Gastrocnemius medialis (tissue), 4 donors: ENCODE measurements at regions not wholly inside any gene's neighbourhood (a gene's known extent, or its start where the extent isn't known, plus 50 kb on each side); places are given as distances from the start of the nearest gene placed in this dataset.

Experiments used
- POLR2A ChIP-seq, 2 donors: fragments of 450-650 bp; IDR thresholded peaks; one replicate each; pipeline ENCODE4 v1.6.1; 2017; ENCODE audit warnings: antibody characterized with exemption in 2 of 2, mild to moderate bottlenecking in 2 of 2, moderate library complexity in 2 of 2
- TF ChIP-seq, protein P1 (sequence below), 5 experiments: fragments of 450-650 bp in 3 of 5; fragments of 200-600 bp in 2 of 5; sonication (generic) in 2 of 5; IDR thresholded peaks in 4 of 5; conservative IDR thresholded peaks in 1 of 5; 1 replicate in 4 of 5; 2 replicates in 1 of 5; pipeline ENCODE4 v1.5.1; 2016 to 2019; ENCODE audit warnings: antibody characterized with exemption in 5 of 5, mild to moderate bottlenecking in 3 of 5, moderate library complexity in 3 of 5

DNA sequence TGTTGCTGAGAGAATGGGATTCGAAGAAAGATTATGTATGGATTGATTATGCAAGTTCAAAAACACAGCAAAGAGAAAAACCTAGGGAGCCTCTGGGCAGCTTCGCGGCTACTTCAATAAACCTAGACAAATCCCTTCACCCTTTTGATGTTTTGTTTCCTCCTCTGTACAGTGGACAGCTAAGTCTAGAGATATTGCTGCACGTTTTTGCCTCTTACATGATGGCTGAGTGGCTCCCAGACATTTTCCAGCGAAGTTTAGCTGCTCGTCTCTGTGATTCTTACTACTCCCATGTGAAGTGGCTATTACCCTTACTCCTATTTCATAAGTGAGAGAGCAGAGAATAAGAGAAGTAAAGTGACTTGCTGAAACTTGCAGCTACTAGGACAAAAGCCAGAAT, 695.0 kb upstream of the GRM7 start:
- no peak for TF ChIP-seq POLR2A (IDR thresholded peaks at IDR 0.05)
- TF ChIP-seq, protein P1, sequence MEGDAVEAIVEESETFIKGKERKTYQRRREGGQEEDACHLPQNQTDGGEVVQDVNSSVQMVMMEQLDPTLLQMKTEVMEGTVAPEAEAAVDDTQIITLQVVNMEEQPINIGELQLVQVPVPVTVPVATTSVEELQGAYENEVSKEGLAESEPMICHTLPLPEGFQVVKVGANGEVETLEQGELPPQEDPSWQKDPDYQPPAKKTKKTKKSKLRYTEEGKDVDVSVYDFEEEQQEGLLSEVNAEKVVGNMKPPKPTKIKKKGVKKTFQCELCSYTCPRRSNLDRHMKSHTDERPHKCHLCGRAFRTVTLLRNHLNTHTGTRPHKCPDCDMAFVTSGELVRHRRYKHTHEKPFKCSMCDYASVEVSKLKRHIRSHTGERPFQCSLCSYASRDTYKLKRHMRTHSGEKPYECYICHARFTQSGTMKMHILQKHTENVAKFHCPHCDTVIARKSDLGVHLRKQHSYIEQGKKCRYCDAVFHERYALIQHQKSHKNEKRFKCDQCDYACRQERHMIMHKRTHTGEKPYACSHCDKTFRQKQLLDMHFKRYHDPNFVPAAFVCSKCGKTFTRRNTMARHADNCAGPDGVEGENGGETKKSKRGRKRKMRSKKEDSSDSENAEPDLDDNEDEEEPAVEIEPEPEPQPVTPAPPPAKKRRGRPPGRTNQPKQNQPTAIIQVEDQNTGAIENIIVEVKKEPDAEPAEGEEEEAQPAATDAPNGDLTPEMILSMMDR (IDR thresholded peaks at IDR 0.05 in 4 of 5, conservative IDR thresholded peaks at IDR 0.05 in 1 of 5): no peak
